ENCODE measurements at regions not wholly inside any gene's neighbourhood (a gene's known extent, or its start where the extent isn't known, plus 50 kb on each side); places are given as distances from the start of the nearest gene placed in this dataset.

DNA sequence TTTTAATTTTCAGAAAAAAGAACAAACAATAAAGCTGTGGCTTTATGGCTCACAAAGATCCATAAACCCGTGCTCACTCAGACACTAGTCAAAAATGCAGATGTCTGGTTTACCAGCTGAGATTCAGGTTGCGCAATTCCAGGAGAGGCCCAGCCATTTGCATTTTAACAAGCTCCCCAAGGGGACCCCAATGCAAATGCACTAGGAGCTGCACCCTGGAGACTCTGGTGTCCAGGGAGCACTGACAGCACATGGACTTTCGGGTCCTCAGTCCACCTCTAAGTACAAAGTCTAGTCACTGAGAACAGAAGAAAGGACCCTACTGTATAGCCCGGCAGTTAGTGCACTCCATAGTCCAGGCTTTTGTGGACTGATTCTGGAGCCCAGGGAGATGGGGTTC is 326.3 kb downstream of the MAF start:
- ATAC-seq = no peak
- DNase-seq (ENCODE audit: low spot score) = no peak

DNA sequence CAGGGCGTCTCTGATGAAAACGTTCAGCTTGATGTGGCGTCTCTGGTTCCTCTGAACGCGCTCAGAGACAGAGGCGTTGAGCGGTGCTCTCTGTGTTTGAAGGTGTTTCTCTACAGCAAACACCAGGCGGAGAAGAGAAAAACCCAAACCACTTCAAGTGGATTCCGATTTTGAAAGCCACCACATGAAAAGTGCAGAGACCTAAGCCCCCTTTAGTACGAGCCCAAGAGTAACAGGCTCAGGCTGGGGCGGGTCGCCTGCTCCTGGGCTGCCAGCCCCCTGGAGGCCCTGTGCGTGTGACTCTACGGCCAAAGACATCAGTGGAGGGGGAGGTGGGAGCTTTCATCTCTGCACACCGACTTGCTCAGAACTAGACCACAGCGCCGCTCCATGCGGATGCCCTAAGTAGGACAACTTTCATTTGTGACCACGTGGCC is 328.4 kb downstream of the MAF start:
- no peak for ATAC-seq
- DNase-seq (ENCODE audit: low spot score) = no peak

DNA sequence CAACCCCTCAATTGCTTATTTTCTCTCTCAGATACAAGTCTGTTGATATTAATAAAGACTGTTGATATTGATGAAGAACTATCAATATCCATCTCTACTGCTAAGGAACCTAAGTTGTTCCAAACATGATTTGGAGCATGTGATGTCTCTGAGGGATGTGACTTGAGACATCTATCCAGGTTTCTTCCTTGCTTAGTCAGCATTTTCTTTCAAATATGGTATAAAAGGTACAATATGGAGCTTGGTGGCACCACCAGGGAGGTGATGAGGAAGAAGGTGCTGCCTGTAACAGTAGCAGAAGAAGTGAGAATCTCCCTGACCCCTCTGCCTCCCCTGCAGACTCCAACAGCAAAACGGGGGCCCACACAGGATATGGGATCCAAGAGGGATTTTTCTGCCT is 329.0 kb downstream of the MAF start:
- ATAC-seq (no peak), DNase-seq (ENCODE audit: low spot score) (no peak)

DNA sequence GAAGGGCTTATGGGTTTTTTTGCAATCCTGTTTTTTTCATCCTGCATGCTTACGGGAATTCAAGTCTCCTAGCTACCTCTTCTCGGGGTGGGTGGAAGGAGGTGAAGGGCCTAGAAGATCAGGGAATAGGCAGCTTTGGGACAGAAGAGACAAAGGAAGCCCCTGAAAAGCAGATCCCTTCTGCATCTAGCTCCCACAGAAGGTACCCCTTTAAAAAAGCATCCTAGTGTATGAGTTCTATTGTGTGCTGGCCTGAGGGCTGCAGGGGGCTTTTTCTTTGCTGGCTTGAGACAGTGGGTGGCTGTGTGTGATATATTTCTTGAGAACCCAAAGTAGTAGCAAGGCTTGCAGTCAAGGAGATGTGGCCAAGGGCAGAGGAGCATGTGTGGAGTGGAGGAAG is 330.5 kb downstream of the MAF start:
- DNase-seq (ENCODE audit: low spot score) (no peak), ATAC-seq (no peak)

DNA sequence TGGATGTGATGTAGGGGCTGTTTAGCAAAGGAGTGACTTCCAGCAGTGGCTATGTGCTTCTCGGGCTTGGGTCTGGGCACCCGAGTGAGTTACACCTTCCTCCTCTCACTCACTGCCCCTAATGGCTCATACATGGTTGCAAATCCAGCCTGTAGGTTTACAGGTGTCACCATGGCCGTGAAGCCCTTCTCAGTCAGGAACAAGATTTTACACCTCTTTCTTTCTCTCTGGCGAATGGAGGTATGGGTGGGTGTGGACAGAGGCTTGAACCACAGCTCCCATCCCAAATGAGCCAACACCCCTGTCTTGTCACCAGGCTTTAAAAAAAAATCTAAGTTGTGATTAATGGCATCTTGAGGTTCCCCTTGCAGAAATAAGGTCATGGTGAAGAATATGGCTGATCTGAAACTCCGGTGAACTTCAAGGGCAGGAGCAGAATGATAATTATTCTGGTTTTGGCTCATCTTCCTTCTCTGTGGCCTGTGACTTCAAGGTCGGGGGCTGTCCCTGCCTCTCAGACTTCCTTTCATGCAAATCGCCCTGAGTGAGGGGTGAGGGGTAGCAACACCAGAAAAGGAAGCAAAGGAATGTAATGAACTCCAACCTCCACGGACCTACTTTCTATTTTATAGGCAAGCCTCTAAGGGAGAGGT is 331.2 kb downstream of the MAF start:
- no peak for ATAC-seq
- no peak for DNase-seq (ENCODE audit: low spot score)

DNA sequence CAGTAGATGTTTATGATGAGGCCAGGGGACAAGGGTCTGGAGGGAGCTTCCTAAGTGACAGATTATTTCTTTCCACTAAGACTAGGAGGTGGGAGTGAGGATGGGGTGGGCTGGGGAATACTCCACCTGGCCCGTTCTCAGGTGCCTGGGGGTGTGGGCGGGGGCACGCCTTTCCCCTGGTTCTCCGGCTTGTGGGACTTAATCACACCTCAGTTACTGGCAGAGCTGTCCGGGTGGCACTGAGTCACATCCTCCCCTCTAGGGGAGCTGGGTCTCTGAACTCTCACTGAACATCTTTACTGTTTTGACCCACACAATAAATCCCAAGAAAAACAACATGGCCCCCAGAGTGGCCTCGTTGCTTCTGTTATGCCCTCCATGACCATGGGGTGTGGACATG is 332.8 kb downstream of the MAF start:
- no peak for DNase-seq (ENCODE audit: low spot score)

DNA sequence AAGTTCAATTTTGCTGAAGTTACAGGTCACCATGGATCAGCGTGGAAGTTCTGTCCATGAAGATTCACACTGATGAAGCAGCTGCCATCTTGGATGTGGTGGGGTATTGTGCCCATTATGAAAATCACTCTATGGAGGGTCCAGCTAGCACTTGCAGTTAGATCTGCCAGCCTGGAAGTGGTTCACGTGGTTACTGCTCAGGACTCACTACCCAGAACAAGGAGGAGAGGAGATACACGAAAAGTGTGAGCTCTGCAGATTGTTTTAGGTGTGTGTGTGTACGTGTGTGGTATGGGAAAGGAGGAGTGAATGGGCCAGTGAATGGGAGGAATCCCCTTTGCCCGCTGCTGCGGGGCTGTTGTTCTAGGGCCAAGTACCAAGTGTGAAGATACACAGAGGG is 333.4 kb downstream of the MAF start:
- DNase-seq (ENCODE audit: low spot score) (no peak), ATAC-seq (no peak)

More for the DNA sequence above, 332.8 kb downstream of the MAF start:
- ATAC-seq = no peak

DNA sequence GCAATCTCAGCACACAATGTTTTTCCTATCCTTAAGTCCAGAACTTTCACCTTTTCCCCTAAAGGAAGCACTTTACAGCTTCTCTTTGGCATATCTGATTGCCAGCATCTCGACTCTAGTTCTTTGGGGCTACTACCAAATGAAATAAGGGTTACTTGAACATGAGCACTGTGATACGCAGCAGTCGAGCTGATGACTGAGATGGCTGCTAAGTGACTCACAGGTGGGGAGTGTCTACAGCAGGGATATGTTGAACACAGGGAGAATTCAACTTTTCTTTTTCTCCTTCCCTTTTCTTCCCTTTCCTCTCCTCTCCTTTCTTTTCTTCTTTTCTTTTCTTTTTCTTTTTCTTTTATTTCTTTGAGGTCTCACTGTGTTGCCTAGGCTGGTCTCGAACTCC is 334.8 kb downstream of the MAF start:
- DNase-seq (ENCODE audit: low spot score) = no peak
- no peak for ATAC-seq

DNA sequence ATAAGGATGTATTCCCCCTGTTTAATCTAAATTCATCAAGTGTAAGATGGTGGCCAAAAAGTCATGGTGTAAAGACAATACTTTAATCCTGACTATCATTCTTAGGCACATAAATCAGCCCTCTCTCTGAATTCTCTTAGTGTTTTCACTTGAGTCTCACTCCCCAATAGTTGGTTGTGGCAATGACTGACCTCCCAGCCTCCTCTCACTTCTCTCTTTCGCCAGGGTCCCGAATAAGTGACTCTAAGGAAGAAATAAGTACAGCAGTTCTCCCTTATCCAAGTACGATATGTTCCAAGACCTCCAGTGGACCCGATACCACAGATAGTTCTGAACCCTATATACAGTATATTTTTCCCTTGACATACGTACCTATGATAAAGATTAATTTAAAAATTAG is 335.3 kb downstream of the MAF start:
- DNase-seq (ENCODE audit: low spot score) (no peak), ATAC-seq (no peak)

DNA sequence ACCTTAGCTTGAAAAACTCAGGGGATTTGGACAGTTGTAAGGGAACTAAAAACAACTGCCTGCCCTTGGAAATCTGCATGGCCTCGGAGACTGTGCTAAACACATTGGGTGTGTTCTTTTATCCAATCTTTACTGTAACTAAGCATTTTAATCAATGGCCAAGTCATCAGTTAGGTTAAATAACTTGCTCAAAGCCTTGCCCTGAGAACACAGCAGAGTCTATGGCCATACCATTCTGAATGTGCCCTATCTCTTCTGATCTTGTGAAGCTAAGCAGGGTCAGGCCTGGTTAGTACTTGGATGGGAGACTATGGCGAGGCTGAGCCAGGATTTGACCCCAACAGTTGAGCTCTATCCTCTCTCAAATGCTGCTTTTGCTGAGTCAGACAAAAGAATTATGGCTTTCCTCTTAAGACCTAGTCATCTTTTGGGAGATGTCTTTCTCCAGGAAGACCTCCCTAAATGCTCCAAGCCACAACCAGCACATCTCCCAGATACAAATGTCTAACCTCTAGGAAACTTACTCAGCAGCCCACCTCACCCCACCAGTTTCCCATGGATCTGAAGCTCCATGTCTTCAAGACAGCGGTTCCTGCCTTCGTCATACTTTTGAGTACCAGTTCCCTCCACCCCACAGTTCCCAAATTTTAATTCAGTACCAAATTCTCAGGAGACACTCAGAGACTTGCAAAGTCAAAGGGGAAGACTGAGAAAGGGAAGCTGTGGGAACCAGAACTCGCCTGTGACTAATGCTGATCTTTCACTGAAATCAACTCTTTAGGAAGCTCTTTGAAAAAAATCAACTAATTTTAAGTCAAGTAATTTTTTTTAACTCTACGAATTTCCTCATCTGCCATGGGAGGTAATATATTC is 336.1 kb downstream of the MAF start:
- ATAC-seq (no peak), DNase-seq (ENCODE audit: low spot score) (no peak)

DNA sequence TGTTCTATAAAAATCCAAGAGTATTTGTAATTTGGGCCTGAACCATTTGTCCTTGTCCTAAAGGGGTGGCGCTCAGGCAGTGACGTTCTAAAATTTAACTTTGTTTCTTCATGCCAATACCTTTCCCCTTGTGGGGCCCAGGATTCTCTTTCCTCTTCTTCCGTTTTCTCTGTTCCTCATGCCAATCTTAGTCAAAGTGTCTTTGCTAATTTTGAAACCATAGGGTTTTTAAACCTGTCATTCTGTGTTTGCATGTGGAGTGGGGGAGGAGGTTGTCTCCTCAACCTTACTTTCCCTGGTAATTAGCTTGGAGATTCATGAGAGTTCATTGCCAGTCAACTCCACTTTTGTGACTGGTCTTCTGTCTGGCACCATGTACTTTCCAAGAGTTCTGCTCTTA is 337.1 kb downstream of the MAF start:
- ATAC-seq (no peak), DNase-seq (ENCODE audit: low spot score) (no peak)
